ENCODE measurements at regions not wholly inside any gene's neighbourhood (a gene's known extent, or its start where the extent isn't known, plus 50 kb on each side); places are given as distances from the start of the nearest gene placed in this dataset.

DNA sequence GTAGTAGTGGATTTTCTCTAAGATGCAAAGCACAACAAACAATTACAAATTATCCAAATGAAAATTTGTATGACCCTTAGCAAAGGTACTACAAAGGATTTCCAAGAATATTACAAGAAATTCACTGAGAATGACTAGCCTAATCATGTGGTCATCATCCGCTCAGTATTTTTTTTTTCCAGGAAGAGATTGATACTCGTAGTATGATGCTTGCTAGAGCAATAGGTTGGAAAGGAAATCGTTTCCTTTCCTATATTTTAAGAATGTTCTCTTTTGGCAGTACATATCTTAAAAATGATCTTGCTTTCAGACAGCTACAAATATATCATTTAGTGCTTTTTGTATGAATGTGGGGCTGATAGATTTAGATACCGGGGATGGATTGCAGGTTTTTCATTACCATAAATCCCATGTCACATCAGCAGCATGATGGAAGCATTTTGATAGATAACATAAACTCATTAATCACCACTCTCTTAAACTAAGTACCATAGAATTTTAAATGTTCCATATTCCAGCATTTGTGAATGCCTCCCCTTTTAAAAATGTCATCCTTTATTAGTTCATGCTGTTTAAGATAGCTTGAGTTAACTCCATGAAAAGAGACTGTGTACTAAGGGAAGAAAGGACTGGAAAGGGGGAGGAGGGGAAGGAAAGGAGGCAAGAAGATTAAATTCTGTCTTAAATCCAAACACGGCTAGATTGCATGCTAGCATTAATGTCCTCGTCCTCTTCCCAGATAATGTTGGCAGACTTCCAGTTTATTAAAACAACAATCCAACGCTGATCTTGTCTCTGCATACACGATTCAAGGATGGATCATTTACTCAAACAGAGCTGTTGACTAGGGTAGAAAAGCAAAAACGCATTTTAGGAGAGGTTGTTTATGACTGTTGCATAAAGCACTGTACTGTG, 311.7 kb upstream of the ZNF608 start:
- no peak overlapping the region for H3K27ac ChIP-seq
- intact Hi-C loops (cut with DNase I): no loop called here

GRCh38 chr5:125059255-125060002, 313.0 kb upstream of the ZNF608 start:
- 58 to 74% methylated on average over 4 of the region's 4 CpGs for WGBS, 2 donors
- intact Hi-C loops (cut with DNase I): loop anchor here (5.0 kb wide), 1 partner anchor 252 kb away; no protein-coding TSS in a partner anchor
- H3K27me3 ChIP-seq: no peaks in the 10 kb centered on the region
- H3K4me1 ChIP-seq: peaks cover 0 to 16% (median 10%) of the 10 kb centered on the region in 4 donors
- H3K9me3 ChIP-seq: no peaks in the 10 kb centered on the region
- no peak overlapping the region for H3K27ac ChIP-seq
- H3K36me3 ChIP-seq: no peaks in the 10 kb centered on the region
- TF ChIP-seq EP300 (IDR thresholded peaks at IDR 0.05): no peak
- TF ChIP-seq, protein P1, sequence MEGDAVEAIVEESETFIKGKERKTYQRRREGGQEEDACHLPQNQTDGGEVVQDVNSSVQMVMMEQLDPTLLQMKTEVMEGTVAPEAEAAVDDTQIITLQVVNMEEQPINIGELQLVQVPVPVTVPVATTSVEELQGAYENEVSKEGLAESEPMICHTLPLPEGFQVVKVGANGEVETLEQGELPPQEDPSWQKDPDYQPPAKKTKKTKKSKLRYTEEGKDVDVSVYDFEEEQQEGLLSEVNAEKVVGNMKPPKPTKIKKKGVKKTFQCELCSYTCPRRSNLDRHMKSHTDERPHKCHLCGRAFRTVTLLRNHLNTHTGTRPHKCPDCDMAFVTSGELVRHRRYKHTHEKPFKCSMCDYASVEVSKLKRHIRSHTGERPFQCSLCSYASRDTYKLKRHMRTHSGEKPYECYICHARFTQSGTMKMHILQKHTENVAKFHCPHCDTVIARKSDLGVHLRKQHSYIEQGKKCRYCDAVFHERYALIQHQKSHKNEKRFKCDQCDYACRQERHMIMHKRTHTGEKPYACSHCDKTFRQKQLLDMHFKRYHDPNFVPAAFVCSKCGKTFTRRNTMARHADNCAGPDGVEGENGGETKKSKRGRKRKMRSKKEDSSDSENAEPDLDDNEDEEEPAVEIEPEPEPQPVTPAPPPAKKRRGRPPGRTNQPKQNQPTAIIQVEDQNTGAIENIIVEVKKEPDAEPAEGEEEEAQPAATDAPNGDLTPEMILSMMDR (IDR thresholded peaks at IDR 0.05): no peak
- TF ChIP-seq POLR2A (IDR thresholded peaks at IDR 0.05): no peak
- no peak for TF ChIP-seq POLR2AphosphoS5 (IDR thresholded peaks at IDR 0.05)
- H3K4me3 ChIP-seq: no peak overlapping the region
- no peak for DNase-seq

More for the DNA sequence above, 311.7 kb upstream of the ZNF608 start:
- 72% methylated on average over 9 of the region's 9 CpGs for WGBS, 2 donors
- DNase-seq: no peak
- no peak overlapping the region for H3K4me3 ChIP-seq
- H3K9me3 ChIP-seq: no peaks in the 10 kb centered on the region
- H3K36me3 ChIP-seq: no peaks in the 10 kb centered on the region
- no peak for TF ChIP-seq EP300 (IDR thresholded peaks at IDR 0.05)
- H3K4me1 ChIP-seq: peaks cover 0 to 16% (median 10%) of the 10 kb centered on the region in 4 donors
- no peaks in the 10 kb centered on the region for H3K27me3 ChIP-seq

DNA sequence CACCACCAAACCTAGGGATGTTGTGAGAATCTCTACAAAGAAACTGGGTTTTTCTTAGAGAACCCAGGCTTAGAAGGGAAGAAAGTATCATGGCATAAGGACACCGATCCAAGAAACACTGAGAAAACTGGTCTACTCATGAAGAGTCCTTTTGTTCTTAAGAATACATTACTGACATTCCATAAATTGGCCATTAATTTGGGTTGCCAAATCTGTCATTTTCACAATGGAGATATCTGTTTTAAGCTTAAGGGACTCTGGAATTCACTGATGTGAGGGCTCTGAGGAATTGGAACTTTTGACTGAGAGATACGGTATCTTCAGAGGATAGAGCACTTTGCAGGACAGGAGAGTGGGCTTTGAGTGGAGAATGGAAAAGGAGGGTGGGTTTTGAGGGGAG, 315.3 kb upstream of the ZNF608 start:
- TF ChIP-seq POLR2A (IDR thresholded peaks at IDR 0.05) (no peak), POLR2AphosphoS5 (IDR thresholded peaks at IDR 0.05) (no peak), EP300 (IDR thresholded peaks at IDR 0.05) (no peak)
- TF ChIP-seq, protein P1 (IDR thresholded peaks at IDR 0.05): no peak
- WGBS, 2 donors: 92 to 97% methylated on average over 2 of the region's 2 CpGs
- no peaks in the 10 kb centered on the region for H3K27me3 ChIP-seq
- intact Hi-C loops (cut with DNase I): loop anchor here (5.0 kb wide), 1 partner anchor 254 kb away; no protein-coding TSS in a partner anchor
- H3K36me3 ChIP-seq: no peaks in the 10 kb centered on the region
- H3K9me3 ChIP-seq: no peaks in the 10 kb centered on the region
- H3K27ac ChIP-seq: no peak overlapping the region
- no peak overlapping the region for H3K4me3 ChIP-seq
- H3K4me1 ChIP-seq: peaks cover 0 to 21% (median 10%) of the 10 kb centered on the region in 4 donors
- DNase-seq: no peak

GRCh38 chr5:125064621-125065438, 318.4 kb upstream of the ZNF608 start:
- Histone ChIP-seq H3K27ac (no peak overlapping the region), H3K4me1 (peaks cover 0 to 8% (median 0%) of the 10 kb centered on the region in 4 donors), H3K9me3 (no peaks in the 10 kb centered on the region), H3K36me3 (no peaks in the 10 kb centered on the region), H3K4me3 (no peak overlapping the region), H3K27me3 (no peaks in the 10 kb centered on the region)
- DNase-seq: no peak
- intact Hi-C loops (cut with DNase I): loop anchor here (5.0 kb wide), 1 partner anchor 258 kb away; no protein-coding TSS in a partner anchor
- WGBS, 2 donors: 85 to 89% methylated on average over 8 of the region's 8 CpGs
- TF ChIP-seq POLR2AphosphoS5 (IDR thresholded peaks at IDR 0.05) (no peak), POLR2A (IDR thresholded peaks at IDR 0.05) (no peak), EP300 (IDR thresholded peaks at IDR 0.05) (no peak)
- TF ChIP-seq, protein P1 (IDR thresholded peaks at IDR 0.05): no peak

All from sigmoid colon (tissue), 6 donors.